ENCODE measurements at regions not wholly inside any gene's neighbourhood (a gene's known extent, or its start where the extent isn't known, plus 50 kb on each side); places are given as distances from the start of the nearest gene placed in this dataset.

DNA sequence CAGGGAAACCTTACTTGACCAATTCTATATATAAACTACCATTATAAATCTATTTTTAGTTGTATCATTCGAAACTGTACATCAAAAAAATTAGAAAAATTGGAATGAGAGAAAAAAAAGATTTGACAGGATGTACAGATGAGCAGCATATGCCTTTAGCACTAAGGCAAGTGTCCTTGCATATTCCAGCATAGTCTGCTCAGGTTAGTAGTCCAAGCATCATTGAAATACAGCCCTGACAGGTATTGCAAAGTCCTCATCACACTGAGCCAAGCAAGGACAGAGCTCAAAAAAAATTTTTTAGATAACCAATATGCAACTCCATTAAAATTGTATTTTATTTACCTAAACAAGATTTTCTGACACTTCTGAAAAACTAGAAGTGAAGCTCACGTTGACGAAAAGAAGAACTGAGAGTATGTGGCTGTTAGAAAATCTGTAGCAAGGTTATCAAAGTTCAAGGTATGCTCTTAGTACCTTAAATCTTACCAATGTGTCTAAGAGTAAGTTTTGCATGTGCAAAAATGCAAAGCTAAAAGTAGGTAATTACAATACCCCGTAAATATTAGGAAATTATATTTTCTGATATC, 465.6 kb upstream of the ADGRL4 start:
- H3K36me3 ChIP-seq (ENCODE audit: control insufficient read depth, insufficient read depth, low read length), result no peaks in the 10 kb centered on the region
- POLR2A ChIA-PET, result no interaction called here
- ATAC-seq, result no peak
- intact Hi-C loops (cut with micrococcal nuclease; ENCODE audit: unreplicated experiment), result no loop called here
- in situ Hi-C loops (cut with HindIII; ENCODE audit: low pct_unique_long_range_greater_than_20kb, low sequenced_read_pairs), result no loop called here
- no peak for DNase-seq (ENCODE audit: low read depth, low spot score)
- H3K27me3 ChIP-seq (ENCODE audit: control insufficient read depth, insufficient read depth, low read length), result no peaks in the 10 kb centered on the region
- H3K4me3 ChIP-seq (ENCODE audit: low read depth in 2 of 2, low read length in 2 of 2), result no peak overlapping the region
- H3K4me1 ChIP-seq (ENCODE audit: control insufficient read depth, insufficient read depth, low read length), result no peaks in the 10 kb centered on the region
- CTCF ChIA-PET, result no interaction called here
- BruUV-seq (replicated peaks), result no TSS peak
- TF ChIP-seq TCF7L2 (IDR thresholded peaks at IDR 0.05; ENCODE audit: low read depth, low read length) (no peak), CTCF (IDR thresholded peaks at IDR 0.05) (no peak)
- no peak overlapping the region for H3K27ac ChIP-seq (ENCODE audit: low read length)
- H3K9me3 ChIP-seq (ENCODE audit: control insufficient read depth, insufficient read depth, low read depth, low read length), result no peaks in the 10 kb centered on the region

DNA sequence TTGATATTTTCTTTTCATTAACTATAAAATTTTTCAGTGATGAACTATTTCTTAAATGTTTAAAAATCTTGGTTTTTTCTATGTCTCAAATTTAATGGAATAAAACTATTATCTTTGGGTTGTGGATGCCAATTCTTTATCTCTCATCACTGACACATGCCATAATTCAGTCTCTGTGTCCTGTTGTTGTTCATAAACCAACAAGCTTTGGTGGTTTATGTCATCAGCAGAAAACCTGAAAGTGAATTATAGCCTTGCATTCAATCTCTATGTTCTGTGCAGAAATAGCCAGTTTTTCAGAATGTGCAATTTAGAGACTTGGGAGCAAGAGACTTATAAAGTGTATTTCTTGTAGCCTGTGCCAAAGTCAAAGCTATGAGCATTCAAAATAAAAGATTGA, 462.6 kb upstream of the ADGRL4 start:
- H3K9me3 ChIP-seq (ENCODE audit: control insufficient read depth, insufficient read depth, low read depth, low read length), result no peaks in the 10 kb centered on the region
- intact Hi-C loops (cut with micrococcal nuclease; ENCODE audit: unreplicated experiment) (no loop called here), in situ Hi-C loops (cut with HindIII; ENCODE audit: low pct_unique_long_range_greater_than_20kb, low sequenced_read_pairs) (no loop called here)
- CTCF ChIA-PET, result no interaction called here
- H3K4me3 ChIP-seq (ENCODE audit: low read depth in 2 of 2, low read length in 2 of 2), result no peak overlapping the region
- POLR2A ChIA-PET, result no interaction called here
- H3K4me1 ChIP-seq (ENCODE audit: control insufficient read depth, insufficient read depth, low read length), result no peaks in the 10 kb centered on the region
- ATAC-seq (no peak), DNase-seq (ENCODE audit: low read depth, low spot score) (no peak)
- H3K36me3 ChIP-seq (ENCODE audit: control insufficient read depth, insufficient read depth, low read length), result no peaks in the 10 kb centered on the region
- TF ChIP-seq TCF7L2 (IDR thresholded peaks at IDR 0.05; ENCODE audit: low read depth, low read length), result no peak
- no peak for TF ChIP-seq REST (IDR thresholded peaks at IDR 0.05; ENCODE audit: insufficient read depth in 1 of 2, low read depth in 2 of 2, low read length in 1 of 2)
- no peak for TF ChIP-seq SIN3A (IDR thresholded peaks at IDR 0.05; ENCODE audit: borderline replicate concordance, insufficient read depth, low read depth, low read length)
- no peak for TF ChIP-seq POLR2AphosphoS5 (IDR thresholded peaks at IDR 0.05; ENCODE audit: low read depth, low read length)
- TF ChIP-seq CTCF (IDR thresholded peaks at IDR 0.05), result no peak
- H3K27ac ChIP-seq (ENCODE audit: low read length), result no peak overlapping the region
- no TSS peak for BruUV-seq (replicated peaks)
- H3K27me3 ChIP-seq (ENCODE audit: control insufficient read depth, insufficient read depth, low read length), result no peaks in the 10 kb centered on the region

All from Panc1 (cell line).